PC-9 (cell line): ENCODE measurements at regions not wholly inside any gene's neighbourhood (a gene's known extent, or its start where the extent isn't known, plus 50 kb on each side); places are given as distances from the start of the nearest gene placed in this dataset.

Source experiments
- BruUV-seq: library from RNA; stranded (reverse); fragments of 400-500 nt; replicated peaks from 2 replicates; lab custom pipeline; 2021; lab: Mats Ljungman, UMichigan
- CTCF ChIA-PET: fragments of 300-600 bp; sonication (Branson Sonifier 250); formaldehyde crosslinking; loops from one replicate; lab custom pipeline; 2022; ENCODE audit warnings: antibody characterized with exemption; lab: Charles Lee
- POLR2A ChIA-PET: fragments of 300-600 bp; sonication (Branson Sonifier 250); formaldehyde crosslinking; loops from one replicate; lab custom pipeline; 2022; ENCODE audit warnings: antibody characterized with exemption; ENCODE audit not compliant: unreplicated experiment; lab: Charles Lee
- DNase-seq, 2 experiments: peaks; one replicate each; pipeline versions ENCODE4 v3.0.0 to v3.0.0-alpha.2; 2015 to 2022; ENCODE audit warnings: mixed read lengths in 1 of 2
- H2AFZ ChIP-seq: fragments of 200-600 bp; sonication (generic); 2 replicates; pipeline ENCODE4 v1.8.1; 2017; ENCODE audit warnings: antibody characterized with exemption
- H3F3A ChIP-seq: fragments of 200-600 bp; sonication (generic); 2 replicates; pipeline ENCODE4 v1.8.1; 2017; ENCODE audit warnings: antibody characterized with exemption, mild to moderate bottlenecking, low read depth; ENCODE audit not compliant: insufficient read depth
- H3K27ac ChIP-seq: fragments of 200-600 bp; sonication (generic); 2 replicates; pipeline ENCODE4 v1.6.1; 2016; ENCODE audit warnings: mixed run types
- H3K27me3 ChIP-seq: fragments of 200-600 bp; sonication (generic); 2 replicates; pipeline ENCODE4 v1.6.1; 2016; ENCODE audit warnings: low read depth, mixed run types; ENCODE audit not compliant: insufficient read depth
- H3K36me3 ChIP-seq: fragments of 200-600 bp; sonication (generic); 2 replicates; pipeline ENCODE4 v1.6.1; 2016; ENCODE audit warnings: low read depth, mixed run types
- H3K4me1 ChIP-seq: fragments of 200-600 bp; sonication (generic); replicated peaks from 2 replicates; pipeline ENCODE4 v1.6.1; 2016; ENCODE audit warnings: mixed run types; ENCODE audit not compliant: insufficient read depth
- H3K4me2 ChIP-seq: fragments of 200-600 bp; sonication (generic); 2 replicates; pipeline ENCODE4 v1.6.1; 2017; ENCODE audit warnings: mixed run types
- H3K4me3 ChIP-seq: fragments of 200-600 bp; sonication (generic); 2 replicates; pipeline ENCODE4 v1.6.1; 2016; ENCODE audit warnings: mixed run types
- H3K79me2 ChIP-seq: fragments of 200-600 bp; sonication (generic); 2 replicates; pipeline ENCODE4 v1.6.1; 2017; ENCODE audit warnings: low read depth, mixed run types
- H3K9me2 ChIP-seq: fragments of 200-600 bp; sonication (generic); 2 replicates; pipeline ENCODE4 v1.8.1; 2017; ENCODE audit warnings: mild to moderate bottlenecking; ENCODE audit not compliant: insufficient read depth
- H3K9me3 ChIP-seq: fragments of 200-600 bp; sonication (generic); 2 replicates; pipeline ENCODE4 v1.8.1; 2016; ENCODE audit warnings: low read depth; ENCODE audit not compliant: insufficient read depth
- H4K20me1 ChIP-seq: fragments of 200-600 bp; sonication (generic); 2 replicates; pipeline ENCODE4 v1.8.1; 2017; ENCODE audit not compliant: insufficient read depth
- EZH2 ChIP-seq: fragments of 200-600 bp; sonication (generic); IDR thresholded peaks from 2 replicates; pipeline ENCODE4 v1.8.0; 2017; ENCODE audit warnings: antibody characterized with exemption, low read depth
- intact Hi-C: fragments of 100-400 bp; cut with micrococcal nuclease; formaldehyde crosslinking; loops from one replicate; pipeline ENCODE4 v1.10.0; 2022; ENCODE audit not compliant: unreplicated experiment
- TF ChIP-seq, protein P1 (sequence below): fragments of 200-600 bp; sonication (generic); conservative IDR thresholded peaks from 2 replicates; pipeline ENCODE4 v1.6.1; 2017; ENCODE audit warnings: mixed run types, antibody characterized with exemption, mild to moderate bottlenecking, moderate library complexity

DNA sequence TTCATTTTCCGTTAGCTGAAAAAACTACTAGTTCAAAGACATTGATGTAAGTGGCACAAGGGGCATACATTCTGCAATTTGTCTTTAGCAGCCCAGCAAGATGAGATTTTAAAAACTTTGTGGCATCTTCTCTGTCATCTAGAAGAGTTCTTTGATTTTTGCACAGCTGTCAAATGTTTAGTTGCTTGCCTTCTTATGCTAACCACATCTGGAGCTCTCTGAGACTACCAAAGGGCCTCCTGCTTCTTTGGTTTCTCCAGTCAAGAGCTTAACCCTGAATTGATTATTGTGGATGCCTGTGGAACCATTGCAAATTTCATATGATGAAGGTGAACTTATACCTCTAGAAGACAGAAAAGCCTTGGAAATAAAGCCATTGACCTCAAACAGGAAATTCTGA is 468.7 kb upstream of the RGMA start:
- Histone ChIP-seq H3K27me3 (no peaks in the 10 kb centered on the region), H3K36me3 (no peaks in the 10 kb centered on the region), H3K4me3 (no peak overlapping the region), H3F3A (no peaks in the 10 kb centered on the region), H3K9me3 (no peaks in the 10 kb centered on the region), H3K4me1 (no peaks in the 10 kb centered on the region), H2AFZ (no peak overlapping the region), H3K9me2 (no peaks in the 10 kb centered on the region), H3K4me2 (no peak overlapping the region), H3K79me2 (no peaks in the 10 kb centered on the region), H3K27ac (no peak overlapping the region), H4K20me1 (no peaks in the 10 kb centered on the region)
- ChIA-PET POLR2A (no interaction called here), CTCF (no interaction called here)
- no peak for DNase-seq
- no peak for TF ChIP-seq EZH2
- TF ChIP-seq, protein P1, sequence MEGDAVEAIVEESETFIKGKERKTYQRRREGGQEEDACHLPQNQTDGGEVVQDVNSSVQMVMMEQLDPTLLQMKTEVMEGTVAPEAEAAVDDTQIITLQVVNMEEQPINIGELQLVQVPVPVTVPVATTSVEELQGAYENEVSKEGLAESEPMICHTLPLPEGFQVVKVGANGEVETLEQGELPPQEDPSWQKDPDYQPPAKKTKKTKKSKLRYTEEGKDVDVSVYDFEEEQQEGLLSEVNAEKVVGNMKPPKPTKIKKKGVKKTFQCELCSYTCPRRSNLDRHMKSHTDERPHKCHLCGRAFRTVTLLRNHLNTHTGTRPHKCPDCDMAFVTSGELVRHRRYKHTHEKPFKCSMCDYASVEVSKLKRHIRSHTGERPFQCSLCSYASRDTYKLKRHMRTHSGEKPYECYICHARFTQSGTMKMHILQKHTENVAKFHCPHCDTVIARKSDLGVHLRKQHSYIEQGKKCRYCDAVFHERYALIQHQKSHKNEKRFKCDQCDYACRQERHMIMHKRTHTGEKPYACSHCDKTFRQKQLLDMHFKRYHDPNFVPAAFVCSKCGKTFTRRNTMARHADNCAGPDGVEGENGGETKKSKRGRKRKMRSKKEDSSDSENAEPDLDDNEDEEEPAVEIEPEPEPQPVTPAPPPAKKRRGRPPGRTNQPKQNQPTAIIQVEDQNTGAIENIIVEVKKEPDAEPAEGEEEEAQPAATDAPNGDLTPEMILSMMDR, result no peak
- intact Hi-C loops, result no loop called here
- no TSS peak for BruUV-seq

DNA sequence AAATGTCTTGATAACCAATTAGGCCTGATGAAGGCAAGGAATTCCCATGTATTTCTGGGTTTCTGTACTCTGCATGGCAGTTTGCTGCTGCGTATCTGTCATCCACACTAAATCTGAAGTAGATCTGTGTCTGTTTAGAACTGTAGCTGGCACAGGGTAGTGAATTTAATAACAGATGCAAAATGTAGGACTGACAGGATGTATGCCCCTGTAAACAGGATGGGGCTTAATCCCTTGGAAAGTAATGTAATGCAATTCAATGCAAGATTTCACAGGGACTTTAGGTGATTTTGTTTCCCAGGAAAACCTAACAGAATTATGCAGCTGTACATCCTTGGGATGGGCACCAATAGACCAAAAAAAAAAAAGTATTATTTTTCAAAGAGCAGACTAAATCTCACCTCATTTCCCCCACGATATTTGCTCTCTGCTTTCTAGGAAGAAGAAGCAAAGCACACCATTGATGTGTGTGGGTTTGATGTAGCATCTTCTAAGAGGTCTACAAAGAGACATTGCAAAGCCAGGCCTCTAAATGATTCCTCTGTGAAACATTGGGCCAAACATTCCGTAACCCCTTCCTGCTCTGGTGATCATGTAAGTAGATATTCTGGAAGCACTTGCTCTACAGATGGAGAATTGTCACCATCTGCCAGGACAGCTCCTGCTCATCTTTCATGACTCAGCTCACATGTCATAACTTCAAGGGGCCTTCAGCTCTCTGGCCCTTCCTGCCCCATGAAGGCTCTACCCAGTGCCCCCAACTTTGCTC is 464.3 kb upstream of the RGMA start:
- H2AFZ ChIP-seq, result no peak overlapping the region
- no peak for DNase-seq
- H3K27me3 ChIP-seq, result no peaks in the 10 kb centered on the region
- no peaks in the 10 kb centered on the region for H3F3A ChIP-seq
- H3K79me2 ChIP-seq, result no peaks in the 10 kb centered on the region
- TF ChIP-seq EZH2, result no peak
- TF ChIP-seq, protein P1, result no peak
- no peaks in the 10 kb centered on the region for H3K4me1 ChIP-seq
- ChIA-PET POLR2A (no interaction called here), CTCF (no interaction called here)
- no peaks in the 10 kb centered on the region for H4K20me1 ChIP-seq
- BruUV-seq, result no TSS peak
- intact Hi-C loops, result no loop called here
- H3K27ac ChIP-seq, result no peak overlapping the region
- no peaks in the 10 kb centered on the region for H3K9me2 ChIP-seq
- no peak overlapping the region for H3K4me2 ChIP-seq
- H3K36me3 ChIP-seq, result no peaks in the 10 kb centered on the region
- no peaks in the 10 kb centered on the region for H3K9me3 ChIP-seq
- no peak overlapping the region for H3K4me3 ChIP-seq

DNA sequence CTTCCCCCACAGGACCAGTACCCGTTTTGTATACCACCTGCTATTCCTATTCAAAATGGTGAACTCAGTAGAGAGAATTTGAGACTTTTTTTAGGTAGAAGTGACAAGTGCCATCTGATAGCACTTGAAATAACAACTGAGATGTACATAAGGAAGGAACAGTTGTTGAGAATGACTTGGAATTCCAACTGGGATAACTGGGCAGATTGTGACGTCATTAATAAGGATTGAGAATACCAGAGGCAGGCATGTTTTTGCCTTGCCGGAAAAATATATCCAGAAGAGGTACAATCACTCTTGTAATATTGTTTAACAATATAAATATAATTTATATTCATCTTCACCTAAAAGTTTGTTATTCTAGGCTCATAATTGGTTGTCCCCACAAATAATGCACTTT is 454.1 kb upstream of the RGMA start:
- H3K4me3 ChIP-seq, result no peak overlapping the region
- H3K27me3 ChIP-seq, result no peaks in the 10 kb centered on the region
- no peaks in the 10 kb centered on the region for H4K20me1 ChIP-seq
- no peaks in the 10 kb centered on the region for H3K4me1 ChIP-seq
- POLR2A ChIA-PET, result no interaction called here
- H3K4me2 ChIP-seq, result no peak overlapping the region
- H3K9me3 ChIP-seq, result no peaks in the 10 kb centered on the region
- intact Hi-C loops, result no loop called here
- H3K79me2 ChIP-seq, result no peaks in the 10 kb centered on the region
- no peaks in the 10 kb centered on the region for H3K36me3 ChIP-seq
- no peak overlapping the region for H2AFZ ChIP-seq
- H3K9me2 ChIP-seq, result no peaks in the 10 kb centered on the region
- no peak overlapping the region for H3K27ac ChIP-seq
- no peaks in the 10 kb centered on the region for H3F3A ChIP-seq
- TF ChIP-seq EZH2, result no peak
- TF ChIP-seq, protein P1, result no peak
- no TSS peak for BruUV-seq
- DNase-seq, result no peak
- CTCF ChIA-PET, result no interaction called here
